Ascending aorta (tissue), 2 donors: ENCODE measurements at regions not wholly inside any gene's neighbourhood (a gene's known extent, or its start where the extent isn't known, plus 50 kb on each side); places are given as distances from the start of the nearest gene placed in this dataset.

ENCODE experiments used
- DNase-seq, 2 donors: peaks; one replicate each; pipeline ENCODE4 v3.0.0-alpha.2; 2019; ENCODE audit warnings: low spot score in 2 of 2
- H3K27ac ChIP-seq, 2 donors: fragments of 200-600 bp; sonication (generic); one replicate each; pipeline ENCODE4 v1.5.1; 2016 to 2017; ENCODE audit warnings: mild to moderate bottlenecking in 1 of 2
- H3K27me3 ChIP-seq: fragments of 200-600 bp; sonication (generic); one replicate; pipeline ENCODE4 v1.5.1; 2017
- H3K36me3 ChIP-seq, 2 donors: fragments of 200-600 bp; sonication (generic); one replicate each; pipeline ENCODE4 v1.5.1; 2016
- H3K4me1 ChIP-seq, 2 donors: fragments of 200-600 bp; sonication (generic); one replicate each; pipeline ENCODE4 v1.5.1; 2016 to 2017; ENCODE audit warnings: mild to moderate bottlenecking in 1 of 2
- H3K4me3 ChIP-seq, 2 donors: fragments of 200-600 bp; sonication (generic); one replicate each; pipeline ENCODE4 v1.5.1; 2016 to 2017; ENCODE audit warnings: mild to moderate bottlenecking in 1 of 2
- H3K9me3 ChIP-seq, 2 donors: fragments of 200-600 bp; sonication (generic); one replicate each; pipeline ENCODE4 v1.5.1; 2016
- CTCF ChIP-seq, 3 experiments: fragments of 200-600 bp in 2 of 3; fragments of 450-650 bp in 1 of 3; sonication (generic) in 2 of 3; IDR thresholded peaks; one replicate each; pipeline ENCODE4 v1.5.1; 2016 to 2019; ENCODE audit warnings: antibody characterized with exemption in 3 of 3, mild to moderate bottlenecking in 1 of 3, moderate library complexity in 1 of 3
- intact Hi-C: fragments of 100-400 bp; cut with DNase I; formaldehyde crosslinking; loops from one replicate; pipeline ENCODE4 v1.15.1; 2023

DNA sequence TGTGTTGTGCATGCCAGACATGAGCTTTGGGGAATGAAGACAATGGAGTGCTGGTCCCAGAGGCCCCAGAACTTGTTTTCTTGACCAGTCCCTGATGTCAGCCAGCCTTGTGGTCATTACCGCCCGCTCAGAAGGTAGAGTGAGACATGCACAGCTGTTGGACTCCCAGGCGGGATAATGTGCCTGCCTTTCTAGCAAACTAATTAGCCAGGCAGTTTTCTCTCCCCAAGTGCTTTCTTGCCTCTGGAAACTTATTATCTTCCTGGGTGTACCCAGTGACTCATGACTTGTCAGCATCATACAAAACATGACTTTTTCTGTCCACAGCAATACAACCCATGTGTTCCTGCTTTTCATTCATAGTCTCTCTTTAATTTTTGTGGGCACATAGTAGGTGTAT, 131.1 kb downstream of the RMI1 start:
- no peaks in the 10 kb centered on the region for H3K27me3 ChIP-seq
- no peak overlapping the region for H3K27ac ChIP-seq
- H3K4me3 ChIP-seq, result no peak overlapping the region
- intact Hi-C loops, result no loop called here
- H3K36me3 ChIP-seq, result no peaks in the 10 kb centered on the region
- no peaks in the 10 kb centered on the region for H3K4me1 ChIP-seq
- H3K9me3 ChIP-seq, result no peaks in the 10 kb centered on the region
- DNase-seq, result no peak
- no peak for TF ChIP-seq CTCF (IDR thresholded peaks at IDR 0.05)

- no peaks in the 10 kb centered on the region for H3K36me3 ChIP-seq
- H3K27me3 ChIP-seq, result no peaks in the 10 kb centered on the region
- intact Hi-C loops, result no loop called here
- H3K4me3 ChIP-seq, result no peak overlapping the region
- no peaks in the 10 kb centered on the region for H3K9me3 ChIP-seq
- no peak overlapping the region for H3K27ac ChIP-seq
- DNase-seq, result no peak
- no peak for TF ChIP-seq CTCF (IDR thresholded peaks at IDR 0.05)
- H3K4me1 ChIP-seq, result no peaks in the 10 kb centered on the region
Measured at GRCh38 chr9:84121991-84122523, 141.5 kb downstream of the RMI1 start.

GRCh38 chr9:84122572-84122971, 142.0 kb downstream of the RMI1 start:
- Histone ChIP-seq H3K9me3 (no peaks in the 10 kb centered on the region), H3K27ac (no peak overlapping the region)

GRCh38 chr9:84123648-84124406, 143.2 kb downstream of the RMI1 start:
- TF ChIP-seq CTCF (IDR thresholded peaks at IDR 0.05), result no peak
- no peaks in the 10 kb centered on the region for H3K27me3 ChIP-seq
- H3K27ac ChIP-seq, result no peak overlapping the region
- DNase-seq, result no peak
- H3K36me3 ChIP-seq, result no peaks in the 10 kb centered on the region
- no peak overlapping the region for H3K4me3 ChIP-seq
- no peaks in the 10 kb centered on the region for H3K9me3 ChIP-seq
- no peaks in the 10 kb centered on the region for H3K4me1 ChIP-seq
- intact Hi-C loops, result no loop called here

More at GRCh38 chr9:84122572-84122971, 142.0 kb downstream of the RMI1 start:
- no peak for TF ChIP-seq CTCF (IDR thresholded peaks at IDR 0.05)
- Histone ChIP-seq H3K27me3 (no peaks in the 10 kb centered on the region), H3K36me3 (no peaks in the 10 kb centered on the region), H3K4me1 (no peaks in the 10 kb centered on the region), H3K4me3 (no peak overlapping the region)
- no peak for DNase-seq
- intact Hi-C loops, result no loop called here

- no peak for DNase-seq
- Histone ChIP-seq H3K4me1 (no peaks in the 10 kb centered on the region), H3K9me3 (no peaks in the 10 kb centered on the region), H3K36me3 (no peaks in the 10 kb centered on the region), H3K27me3 (no peaks in the 10 kb centered on the region), H3K27ac (no peak overlapping the region), H3K4me3 (no peak overlapping the region)
- intact Hi-C loops, result no loop called here
- TF ChIP-seq CTCF (IDR thresholded peaks at IDR 0.05), result no peak
Measured at GRCh38 chr9:84125046-84125445, 144.4 kb downstream of the RMI1 start.
